ENCODE measurements at regions not wholly inside any gene's neighbourhood (a gene's known extent, or its start where the extent isn't known, plus 50 kb on each side); places are given as distances from the start of the nearest gene placed in this dataset.
"Not testable (repeated sequence)": the region's sequence is repeated elsewhere in the genome, so short reads cannot be mapped to it uniquely, and the experiment has no call there.

- TF ChIP-seq, protein P1, sequence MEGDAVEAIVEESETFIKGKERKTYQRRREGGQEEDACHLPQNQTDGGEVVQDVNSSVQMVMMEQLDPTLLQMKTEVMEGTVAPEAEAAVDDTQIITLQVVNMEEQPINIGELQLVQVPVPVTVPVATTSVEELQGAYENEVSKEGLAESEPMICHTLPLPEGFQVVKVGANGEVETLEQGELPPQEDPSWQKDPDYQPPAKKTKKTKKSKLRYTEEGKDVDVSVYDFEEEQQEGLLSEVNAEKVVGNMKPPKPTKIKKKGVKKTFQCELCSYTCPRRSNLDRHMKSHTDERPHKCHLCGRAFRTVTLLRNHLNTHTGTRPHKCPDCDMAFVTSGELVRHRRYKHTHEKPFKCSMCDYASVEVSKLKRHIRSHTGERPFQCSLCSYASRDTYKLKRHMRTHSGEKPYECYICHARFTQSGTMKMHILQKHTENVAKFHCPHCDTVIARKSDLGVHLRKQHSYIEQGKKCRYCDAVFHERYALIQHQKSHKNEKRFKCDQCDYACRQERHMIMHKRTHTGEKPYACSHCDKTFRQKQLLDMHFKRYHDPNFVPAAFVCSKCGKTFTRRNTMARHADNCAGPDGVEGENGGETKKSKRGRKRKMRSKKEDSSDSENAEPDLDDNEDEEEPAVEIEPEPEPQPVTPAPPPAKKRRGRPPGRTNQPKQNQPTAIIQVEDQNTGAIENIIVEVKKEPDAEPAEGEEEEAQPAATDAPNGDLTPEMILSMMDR (IDR thresholded peaks at IDR 0.05; ENCODE audit: extremely low read depth in 1 of 2, insufficient read depth in 1 of 2, low read depth in 1 of 2, low read length in 2 of 2) = not testable (repeated sequence)
- not testable (repeated sequence) for TF ChIP-seq POLR2AphosphoS5 (IDR thresholded peaks at IDR 0.05; ENCODE audit: insufficient read depth, low read depth, low read length); POLR2A (IDR thresholded peaks at IDR 0.05; ENCODE audit: low read depth, low read length); GATA2 (IDR thresholded peaks at IDR 0.05; ENCODE audit: insufficient read depth, insufficient read length, low read depth, low read length); MYC (IDR thresholded peaks at IDR 0.05; ENCODE audit: low read depth, low read length)
- TF ChIP-seq, protein P2, sequence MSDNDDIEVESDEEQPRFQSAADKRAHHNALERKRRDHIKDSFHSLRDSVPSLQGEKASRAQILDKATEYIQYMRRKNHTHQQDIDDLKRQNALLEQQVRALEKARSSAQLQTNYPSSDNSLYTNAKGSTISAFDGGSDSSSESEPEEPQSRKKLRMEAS (IDR thresholded peaks at IDR 0.05; ENCODE audit: insufficient read depth, insufficient read length) = not testable (repeated sequence)
Measured at GRCh38 chr3:156041856-156042255, 78.5 kb upstream of the KCNAB1 start.

Measured in endothelial cell of umbilical vein (primary cell).